HEK293T (cell line): ENCODE measurements at regions not wholly inside any gene's neighbourhood (a gene's known extent, or its start where the extent isn't known, plus 50 kb on each side); places are given as distances from the start of the nearest gene placed in this dataset.

Experiments used
- BHLHE40 ChIP-seq: fragments of 450-650 bp; IDR thresholded peaks from 2 replicates; pipeline ENCODE4 v1.6.1; 2016; ENCODE audit warnings: mild to moderate bottlenecking, moderate library complexity, borderline replicate concordance
- ELF4 ChIP-seq: fragments of 450-650 bp; IDR thresholded peaks from 2 replicates; pipeline ENCODE4 v1.6.1; 2017; ENCODE audit warnings: antibody characterized with exemption
- FOXM1 ChIP-seq: fragments of 450-650 bp; IDR thresholded peaks from 2 replicates; pipeline ENCODE4 v1.6.1; 2017; ENCODE audit warnings: mild to moderate bottlenecking, borderline replicate concordance
- NFRKB ChIP-seq: fragments of 450-650 bp; IDR thresholded peaks from 2 replicates; pipeline ENCODE4 v1.6.1; 2016; ENCODE audit warnings: mild to moderate bottlenecking, moderate library complexity

GRCh38 chr17:77708936-77709335 is 249.6 kb upstream of the TNRC6C start:
- TF ChIP-seq BHLHE40: no peak
- TF ChIP-seq FOXM1: no peak
- no peak for TF ChIP-seq ELF4
- no peak for TF ChIP-seq NFRKB
